Activated CD8-positive, alpha-beta memory T cell treated with anti-CD3 and anti-CD28 coated beads for 36 hours (primary cell): ENCODE measurements at regions not wholly inside any gene's neighbourhood (a gene's known extent, or its start where the extent isn't known, plus 50 kb on each side); places are given as distances from the start of the nearest gene placed in this dataset.

Experiments used
- CTCF ChIA-PET: fragments of 350-600 bp; sonication (Branson Sonifier 250); formaldehyde crosslinking; loops from one replicate; lab custom pipeline; 2021; ENCODE audit warnings: antibody characterized with exemption; lab: Charles Lee
- POLR2A ChIA-PET: fragments of 350-600 bp; sonication (Branson Sonifier 250); formaldehyde crosslinking; loops from one replicate; lab custom pipeline; 2021; ENCODE audit warnings: antibody characterized with exemption; lab: Charles Lee

DNA sequence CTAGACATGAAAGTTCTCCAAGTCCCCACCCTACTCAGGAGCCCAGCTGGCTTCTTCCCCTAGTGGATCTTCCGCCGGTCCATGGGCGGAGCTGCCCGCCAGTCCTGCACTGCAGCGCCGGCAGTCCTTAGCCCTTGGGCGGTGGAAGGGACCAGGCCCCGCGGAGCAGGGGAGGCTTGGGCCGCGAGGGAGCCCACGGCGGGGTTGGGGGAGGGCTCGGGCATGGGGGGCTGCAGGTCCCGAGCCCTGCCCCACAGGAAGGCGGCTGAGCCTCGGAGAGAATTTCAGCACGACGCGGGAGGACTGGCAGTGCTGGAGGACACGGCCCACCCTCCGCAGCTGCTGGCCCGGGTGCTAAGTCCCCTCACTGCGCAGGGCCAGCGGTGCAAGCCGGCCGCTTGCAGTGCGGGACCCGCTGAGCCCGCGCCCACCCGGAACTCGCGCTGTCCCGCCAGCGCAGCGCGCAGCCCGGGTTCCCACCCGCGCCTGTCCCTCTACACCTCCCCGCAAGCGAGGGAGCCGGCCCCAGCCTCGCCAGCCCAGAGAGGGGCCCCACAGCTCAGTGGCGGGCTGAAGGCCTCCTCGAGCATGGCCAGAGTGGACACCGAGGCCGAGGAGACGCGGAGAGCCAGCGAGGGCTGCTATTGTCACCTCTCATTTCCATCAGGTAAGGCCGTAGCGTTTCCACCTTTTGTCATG, 1398.6 kb downstream of the MRPL39 start:
- ChIA-PET POLR2A (no interaction called here), CTCF (no interaction called here)

GRCh38 chr21:24205319-24205718, 1402.0 kb downstream of the MRPL39 start:
- POLR2A ChIA-PET = no interaction called here
- CTCF ChIA-PET = no interaction called here

- ChIA-PET CTCF (no interaction called here), POLR2A (no interaction called here)
Measured at GRCh38 chr21:24204641-24205040, 1402.6 kb downstream of the MRPL39 start.

GRCh38 chr21:24200052-24200451, 1407.2 kb downstream of the MRPL39 start:
- ChIA-PET CTCF (no interaction called here), POLR2A (no interaction called here)

DNA sequence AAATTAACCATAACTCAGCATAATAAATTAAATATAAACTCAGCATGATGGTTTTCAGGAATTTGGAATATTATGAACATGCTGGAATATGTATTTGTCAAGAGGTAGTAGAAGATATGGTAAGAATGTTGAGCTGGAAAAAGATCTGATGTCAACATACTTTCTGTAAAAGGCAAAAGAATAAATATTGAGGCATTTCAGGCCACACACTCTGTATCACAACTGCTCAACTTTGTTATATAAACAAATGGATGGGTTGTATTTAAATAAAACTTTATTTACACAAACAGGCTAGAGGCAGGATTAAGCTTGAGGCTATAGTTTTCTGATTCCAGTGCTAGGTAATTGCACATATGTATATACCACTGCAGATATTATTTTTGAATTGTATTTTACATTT, 1409.4 kb downstream of the MRPL39 start:
- ChIA-PET CTCF (no interaction called here), POLR2A (no interaction called here)

DNA sequence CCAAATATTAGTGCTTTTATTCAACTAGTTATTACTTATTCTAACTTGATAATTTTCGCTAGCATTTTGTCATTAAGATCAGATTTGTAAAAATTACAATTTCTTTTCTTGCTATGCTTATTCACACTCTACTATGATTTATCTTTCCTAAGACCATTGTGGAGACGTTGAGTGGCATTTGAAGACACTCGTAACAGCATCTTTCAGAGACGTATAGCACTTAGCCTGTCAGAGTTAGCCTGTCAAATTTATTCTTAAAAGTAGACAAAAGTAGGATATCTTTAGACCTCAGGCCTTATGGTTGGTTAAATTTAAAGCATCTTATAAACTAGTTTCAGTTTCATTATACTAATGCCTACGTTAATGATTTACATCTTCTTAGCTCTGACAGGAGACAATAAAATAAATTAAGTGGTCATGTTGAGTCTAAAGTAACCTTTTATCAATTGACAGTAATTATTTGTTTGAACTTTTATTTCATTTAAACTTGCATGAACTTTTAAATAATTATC, 1410.1 kb downstream of the MRPL39 start:
- POLR2A ChIA-PET = no interaction called here
- CTCF ChIA-PET = no interaction called here

DNA sequence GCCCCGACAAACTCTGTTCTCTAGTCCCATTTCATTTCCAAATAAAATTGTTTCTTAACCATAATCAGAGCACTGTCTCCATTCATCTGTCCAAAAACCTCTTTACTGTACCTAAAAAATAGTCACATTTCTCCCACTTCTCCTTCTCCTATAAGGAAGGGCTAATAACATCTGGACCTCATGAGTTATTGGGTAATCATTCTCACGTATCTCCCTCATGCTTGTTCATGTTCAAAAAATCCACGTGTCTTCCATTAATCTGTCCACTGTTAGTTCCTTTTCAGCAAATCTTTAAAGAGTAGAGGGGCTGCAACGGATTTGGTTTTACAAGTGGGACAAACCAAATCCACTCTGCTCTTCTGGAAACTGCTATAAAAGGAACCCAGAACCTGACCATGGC, 1418.8 kb downstream of the MRPL39 start:
- ChIA-PET CTCF (no interaction called here), POLR2A (no interaction called here)

DNA sequence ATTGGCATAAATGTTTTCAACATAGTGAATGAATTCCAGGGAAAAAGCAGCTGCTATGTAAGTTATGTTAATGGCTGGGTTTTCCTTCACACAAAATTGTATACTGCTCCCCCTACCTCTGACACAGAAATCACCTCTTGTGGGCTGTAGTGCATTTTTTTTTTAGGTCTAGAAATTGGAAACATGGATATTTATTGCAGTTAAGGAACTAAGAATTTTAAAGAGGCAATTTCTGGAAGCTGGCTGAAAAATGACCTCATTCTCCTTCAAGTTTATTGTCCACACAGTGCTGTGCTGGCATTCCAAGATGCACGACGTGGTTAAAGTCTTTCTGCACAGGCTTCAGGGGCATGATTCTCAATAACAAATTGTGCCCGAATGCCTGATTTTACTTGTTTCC, 1424.2 kb downstream of the MRPL39 start:
- CTCF ChIA-PET = no interaction called here

GRCh38 chr21:24179110-24179509, 1428.2 kb downstream of the MRPL39 start:
- ChIA-PET CTCF (no interaction called here), POLR2A (no interaction called here)

More for the DNA sequence above, 1424.2 kb downstream of the MRPL39 start:
- POLR2A ChIA-PET = no interaction called here

DNA sequence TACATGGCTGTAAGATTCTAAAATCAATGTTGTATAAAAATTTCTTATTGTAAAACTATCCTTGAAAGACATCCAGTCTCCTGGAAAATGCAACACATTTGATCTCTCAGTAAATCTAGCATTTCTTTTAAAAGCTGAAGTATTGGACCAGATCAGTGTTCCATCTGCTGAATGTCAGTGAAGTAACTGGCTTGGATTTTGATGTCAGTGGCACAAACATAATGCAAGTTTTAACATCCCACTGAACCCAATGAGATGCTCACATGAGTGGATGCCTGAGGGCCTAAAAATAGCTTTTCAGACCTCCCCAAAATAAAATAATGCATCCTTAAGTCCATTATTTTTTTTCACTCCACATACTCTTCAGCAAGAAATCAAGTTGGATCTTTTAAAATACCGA, 1432.2 kb downstream of the MRPL39 start:
- ChIA-PET POLR2A (no interaction called here), CTCF (no interaction called here)

- POLR2A ChIA-PET = no interaction called here
- CTCF ChIA-PET = no interaction called here
Measured at GRCh38 chr21:24171736-24172135, 1435.5 kb downstream of the MRPL39 start.

GRCh38 chr21:24163539-24163938, 1443.7 kb downstream of the MRPL39 start:
- ChIA-PET CTCF (no interaction called here), POLR2A (no interaction called here)

DNA sequence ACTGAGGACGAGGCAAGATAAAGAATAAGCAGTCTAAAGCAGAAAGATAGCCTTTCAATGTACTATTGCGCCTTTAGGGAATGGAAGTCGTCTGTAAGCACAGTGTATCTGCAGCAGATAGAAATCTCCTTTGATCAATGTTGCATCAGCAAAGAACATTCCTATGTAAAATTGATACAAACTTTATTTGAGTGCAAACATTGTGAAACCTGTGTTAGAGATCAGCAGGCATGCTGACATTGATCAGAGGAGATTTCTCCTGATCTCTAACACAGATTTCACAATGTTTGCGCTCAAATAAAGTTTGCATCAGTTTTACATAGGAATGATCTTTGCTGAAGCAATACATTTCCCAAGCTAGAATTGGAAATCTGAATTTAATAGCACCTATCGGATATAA, 1446.8 kb downstream of the MRPL39 start:
- ChIA-PET CTCF (no interaction called here), POLR2A (no interaction called here)

DNA sequence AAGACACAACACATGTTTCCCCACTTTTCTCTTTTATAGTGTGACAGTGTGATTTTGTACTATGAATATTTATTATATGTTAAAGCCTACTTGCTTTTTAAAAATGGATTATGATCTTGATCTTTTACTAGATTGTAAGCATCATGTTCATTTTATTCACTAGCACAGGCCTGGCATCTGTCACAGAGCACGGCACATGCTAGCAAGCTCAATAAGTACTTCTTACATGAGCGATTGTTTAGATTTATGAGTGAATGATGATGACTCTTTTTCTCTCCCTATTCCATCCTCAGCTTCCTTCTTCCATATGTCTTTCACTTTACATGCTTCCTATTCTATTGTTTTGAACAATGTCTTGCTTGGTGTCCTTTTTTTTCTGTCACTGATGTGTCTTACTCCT, 1454.1 kb downstream of the MRPL39 start:
- ChIA-PET POLR2A (no interaction called here), CTCF (no interaction called here)

DNA sequence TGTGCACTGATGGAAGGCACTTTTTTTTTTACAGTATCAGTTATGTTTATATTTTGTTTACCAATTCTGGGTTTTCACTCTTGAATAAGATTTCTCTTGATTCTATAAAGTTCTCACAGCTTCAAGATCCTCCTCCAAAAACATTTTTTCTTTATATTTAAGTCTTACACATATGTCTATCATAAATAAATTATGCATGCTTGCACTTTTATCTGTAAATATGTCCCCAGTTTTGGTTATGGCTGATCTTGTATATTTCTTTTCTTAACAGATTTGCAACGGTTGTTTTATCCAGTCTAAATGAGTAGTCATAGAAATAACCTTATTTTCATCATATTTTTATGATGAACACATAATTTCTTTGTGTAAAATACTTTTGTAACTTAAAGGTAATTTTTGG, 1456.5 kb downstream of the MRPL39 start:
- ChIA-PET POLR2A (no interaction called here), CTCF (no interaction called here)

- POLR2A ChIA-PET = no interaction called here
- CTCF ChIA-PET = no interaction called here
Measured at GRCh38 chr21:24148461-24148860, 1458.8 kb downstream of the MRPL39 start.

DNA sequence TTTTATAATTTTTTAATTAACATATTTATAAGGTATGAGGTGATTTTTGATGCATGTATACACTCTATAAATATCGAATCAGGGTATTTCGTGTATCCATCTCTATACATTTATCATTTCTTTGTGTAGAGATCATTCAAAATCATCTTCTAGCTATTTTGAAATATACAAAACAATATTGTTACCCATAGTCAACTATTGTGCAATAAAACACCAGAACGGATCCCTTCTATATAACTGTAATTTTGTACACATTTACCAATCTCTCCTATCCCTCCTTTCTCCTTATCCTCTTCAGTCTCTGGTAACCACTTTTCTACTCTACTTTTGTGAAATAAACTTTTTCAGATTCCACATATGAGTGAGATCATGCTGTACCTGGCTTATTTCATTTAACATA, 1459.6 kb downstream of the MRPL39 start:
- POLR2A ChIA-PET = no interaction called here
- CTCF ChIA-PET = no interaction called here

DNA sequence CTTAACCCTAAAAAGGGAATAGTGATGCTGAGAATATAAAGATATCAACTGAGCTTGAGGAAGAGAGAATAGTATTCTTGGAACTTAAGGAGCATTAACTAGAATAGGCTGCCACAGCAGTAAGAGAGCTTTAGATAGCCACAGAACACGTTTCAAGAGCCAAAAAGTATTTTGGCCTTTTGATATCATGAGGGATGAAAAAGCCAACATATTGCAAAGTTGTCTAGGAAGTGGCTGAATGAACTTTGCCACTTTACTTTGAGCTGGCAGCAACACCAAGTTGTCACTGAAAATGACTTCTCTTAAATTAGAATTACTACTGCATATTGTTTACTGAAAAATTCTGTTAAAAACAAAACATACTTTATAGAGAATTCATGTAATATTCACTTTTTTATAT, 1476.2 kb downstream of the MRPL39 start:
- ChIA-PET POLR2A (no interaction called here), CTCF (no interaction called here)

DNA sequence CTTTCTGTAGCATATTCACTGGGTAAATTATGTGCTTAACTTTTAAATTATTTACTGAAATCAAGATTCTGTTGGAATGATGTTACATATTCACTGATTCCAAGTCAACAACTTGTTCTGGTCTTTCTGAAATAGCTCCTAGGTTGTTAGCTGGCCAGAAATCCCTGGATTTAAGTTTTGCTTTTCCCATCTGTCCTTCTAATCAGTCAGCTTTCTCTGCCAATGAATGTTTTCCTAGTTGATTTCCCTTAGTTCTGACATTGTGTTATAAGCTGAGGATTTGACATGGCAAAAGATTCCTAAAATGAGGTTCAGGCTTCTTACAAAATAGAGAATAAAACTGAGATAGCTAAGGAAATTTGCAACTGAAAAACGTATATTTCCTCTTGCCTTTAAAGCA, 1479.6 kb downstream of the MRPL39 start:
- CTCF ChIA-PET = no interaction called here
- POLR2A ChIA-PET = no interaction called here

GRCh38 chr21:24123785-24124184, 1483.5 kb downstream of the MRPL39 start:
- ChIA-PET POLR2A (no interaction called here), CTCF (no interaction called here)

- POLR2A ChIA-PET = no interaction called here
- CTCF ChIA-PET = no interaction called here
Measured at GRCh38 chr21:24118738-24119459, 1488.4 kb downstream of the MRPL39 start.
